ENCODE measurements at regions not wholly inside any gene's neighbourhood (a gene's known extent, or its start where the extent isn't known, plus 50 kb on each side); places are given as distances from the start of the nearest gene placed in this dataset.

DNA sequence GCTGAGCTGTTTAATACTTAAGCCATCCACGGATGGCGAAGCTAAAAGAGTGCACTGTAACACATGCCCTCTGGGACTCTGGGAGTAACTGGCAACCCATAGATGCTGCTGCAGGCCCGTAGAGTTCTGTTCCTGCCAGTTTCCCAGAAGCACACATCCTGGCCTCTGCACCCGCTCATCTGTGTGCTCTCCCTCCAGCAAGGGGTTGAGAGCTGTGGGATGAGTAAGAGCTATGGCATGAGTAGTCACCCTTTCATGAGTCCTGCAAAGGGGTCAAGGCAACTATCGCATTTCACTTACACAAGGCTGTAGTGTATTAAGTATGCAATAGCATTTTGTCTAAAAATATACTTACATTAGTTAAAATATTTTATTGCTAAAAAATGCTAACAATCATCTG, 1341.8 kb upstream of the NXPH2 start:
- TF ChIP-seq, protein P1, sequence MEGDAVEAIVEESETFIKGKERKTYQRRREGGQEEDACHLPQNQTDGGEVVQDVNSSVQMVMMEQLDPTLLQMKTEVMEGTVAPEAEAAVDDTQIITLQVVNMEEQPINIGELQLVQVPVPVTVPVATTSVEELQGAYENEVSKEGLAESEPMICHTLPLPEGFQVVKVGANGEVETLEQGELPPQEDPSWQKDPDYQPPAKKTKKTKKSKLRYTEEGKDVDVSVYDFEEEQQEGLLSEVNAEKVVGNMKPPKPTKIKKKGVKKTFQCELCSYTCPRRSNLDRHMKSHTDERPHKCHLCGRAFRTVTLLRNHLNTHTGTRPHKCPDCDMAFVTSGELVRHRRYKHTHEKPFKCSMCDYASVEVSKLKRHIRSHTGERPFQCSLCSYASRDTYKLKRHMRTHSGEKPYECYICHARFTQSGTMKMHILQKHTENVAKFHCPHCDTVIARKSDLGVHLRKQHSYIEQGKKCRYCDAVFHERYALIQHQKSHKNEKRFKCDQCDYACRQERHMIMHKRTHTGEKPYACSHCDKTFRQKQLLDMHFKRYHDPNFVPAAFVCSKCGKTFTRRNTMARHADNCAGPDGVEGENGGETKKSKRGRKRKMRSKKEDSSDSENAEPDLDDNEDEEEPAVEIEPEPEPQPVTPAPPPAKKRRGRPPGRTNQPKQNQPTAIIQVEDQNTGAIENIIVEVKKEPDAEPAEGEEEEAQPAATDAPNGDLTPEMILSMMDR (IDR thresholded peaks at IDR 0.05; ENCODE audit: extremely low read depth in 1 of 2, insufficient read depth in 1 of 2, low read depth in 1 of 2, low read length in 2 of 2): no peak
- TF ChIP-seq POLR2AphosphoS5 (IDR thresholded peaks at IDR 0.05; ENCODE audit: insufficient read depth, low read depth, low read length) (no peak), POLR2A (IDR thresholded peaks at IDR 0.05; ENCODE audit: low read depth, low read length) (no peak), EZH2 (IDR thresholded peaks at IDR 0.05; ENCODE audit: borderline replicate concordance, low read depth, low read length, severe bottlenecking) (no peak), GATA2 (IDR thresholded peaks at IDR 0.05; ENCODE audit: insufficient read depth, insufficient read length, low read depth, low read length) (no peak), JUN (IDR thresholded peaks at IDR 0.05; ENCODE audit: borderline replicate concordance, insufficient read depth, insufficient read length, low read depth) (no peak), MYC (IDR thresholded peaks at IDR 0.05; ENCODE audit: low read depth, low read length) (no peak), FOS (IDR thresholded peaks at IDR 0.05; ENCODE audit: borderline replicate concordance, insufficient read depth, low read length) (no peak)
- TF ChIP-seq, protein P2, sequence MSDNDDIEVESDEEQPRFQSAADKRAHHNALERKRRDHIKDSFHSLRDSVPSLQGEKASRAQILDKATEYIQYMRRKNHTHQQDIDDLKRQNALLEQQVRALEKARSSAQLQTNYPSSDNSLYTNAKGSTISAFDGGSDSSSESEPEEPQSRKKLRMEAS (IDR thresholded peaks at IDR 0.05; ENCODE audit: insufficient read depth, insufficient read length): no peak
